ENCODE measurements at regions not wholly inside any gene's neighbourhood (a gene's known extent, or its start where the extent isn't known, plus 50 kb on each side); places are given as distances from the start of the nearest gene placed in this dataset.

DNA sequence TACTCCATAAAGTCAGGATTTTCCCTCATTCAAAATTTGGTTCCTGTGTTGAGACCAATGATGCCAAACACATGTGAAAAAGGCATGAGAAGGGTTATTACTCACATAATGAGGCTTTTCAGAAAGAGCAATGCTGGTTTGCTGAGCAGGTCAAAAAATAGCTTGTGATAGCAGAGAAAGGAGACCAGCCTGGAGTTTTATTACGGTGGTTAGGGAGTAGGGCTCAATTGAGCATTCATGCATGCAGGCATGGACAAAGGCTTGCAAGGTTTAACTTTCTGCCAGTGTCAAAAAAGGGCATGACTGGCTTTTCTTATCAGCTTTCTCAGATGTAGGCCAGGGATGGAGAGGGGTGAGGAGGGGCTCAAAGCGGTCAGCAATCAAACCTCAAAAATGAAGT lies 628.3 kb downstream of the DNAH5 start:
- H2BK120ac ChIP-seq (ENCODE audit: low read depth, low read length, poor library complexity, severe bottlenecking), result no peak overlapping the region
- no peak overlapping the region for H4K8ac ChIP-seq (replicated peaks; ENCODE audit: insufficient read length, low read depth, low read length)
- no peak overlapping the region for H3K56ac ChIP-seq (ENCODE audit: insufficient read length, low read depth, low read length)
- H3K4me1 ChIP-seq (ENCODE audit: insufficient read depth, low read length), result no peaks in the 10 kb centered on the region
- no peak overlapping the region for H3K23ac ChIP-seq (ENCODE audit: insufficient read length, low read depth, low read length)
- no peak overlapping the region for H3K27ac ChIP-seq (ENCODE audit: insufficient read length, low read depth, low read length)
- no peak overlapping the region for H3T11ph ChIP-seq (ENCODE audit: low read length)
- Mint-ChIP-seq H3K4me1 (no peaks in the 10 kb centered on the region), H3K36me3 (ENCODE audit: insufficient read depth in 1 of 3, low read depth in 3 of 3) (no peaks in the 10 kb centered on the region), H3K4me3 (no peak overlapping the region), H3K9me3 (peaks cover 3 to 9% of the 10 kb centered on the region in 2 experiments; a peak in 3 of 5 replicates), H3K27me3 (ENCODE audit: low read depth) (no peaks in the 10 kb centered on the region), H3K27ac (no peak overlapping the region)
- no peak overlapping the region for H3K4ac ChIP-seq (ENCODE audit: low read depth, low read length)
- H3K14ac ChIP-seq (ENCODE audit: insufficient read depth, low read length), result no peak overlapping the region
- no peaks in the 10 kb centered on the region for H3K9me3 ChIP-seq (ENCODE audit: control insufficient read depth, low read depth, low read length)
- no peaks in the 10 kb centered on the region for H3K27me3 ChIP-seq (ENCODE audit: insufficient read depth, low read length)
- H3K4me2 ChIP-seq (ENCODE audit: insufficient read depth, insufficient read length, low read length), result no peak overlapping the region
- no peak overlapping the region for H4K5ac ChIP-seq (ENCODE audit: insufficient read length, low read depth, low read length)
- H2BK12ac ChIP-seq (ENCODE audit: insufficient read length, low read depth, low read length), result no peak overlapping the region
- H2BK15ac ChIP-seq (ENCODE audit: low read depth, low read length), result no peak overlapping the region
- H2AFZ ChIP-seq (ENCODE audit: low read length), result no peak overlapping the region
- H3K79me1 ChIP-seq (ENCODE audit: insufficient read depth, low read depth, low read length, poor library complexity, severe bottlenecking), result no peaks in the 10 kb centered on the region
- H3K9ac ChIP-seq (ENCODE audit: extremely low read depth, insufficient read length, low read length), result no peak overlapping the region
- no CpG with 5 or more reads among the region's 2 CpGs for WGBS (ENCODE audit: extremely low coverage, insufficient read length, low lambda C conversion rate)
- TF ChIP-seq, protein P1, sequence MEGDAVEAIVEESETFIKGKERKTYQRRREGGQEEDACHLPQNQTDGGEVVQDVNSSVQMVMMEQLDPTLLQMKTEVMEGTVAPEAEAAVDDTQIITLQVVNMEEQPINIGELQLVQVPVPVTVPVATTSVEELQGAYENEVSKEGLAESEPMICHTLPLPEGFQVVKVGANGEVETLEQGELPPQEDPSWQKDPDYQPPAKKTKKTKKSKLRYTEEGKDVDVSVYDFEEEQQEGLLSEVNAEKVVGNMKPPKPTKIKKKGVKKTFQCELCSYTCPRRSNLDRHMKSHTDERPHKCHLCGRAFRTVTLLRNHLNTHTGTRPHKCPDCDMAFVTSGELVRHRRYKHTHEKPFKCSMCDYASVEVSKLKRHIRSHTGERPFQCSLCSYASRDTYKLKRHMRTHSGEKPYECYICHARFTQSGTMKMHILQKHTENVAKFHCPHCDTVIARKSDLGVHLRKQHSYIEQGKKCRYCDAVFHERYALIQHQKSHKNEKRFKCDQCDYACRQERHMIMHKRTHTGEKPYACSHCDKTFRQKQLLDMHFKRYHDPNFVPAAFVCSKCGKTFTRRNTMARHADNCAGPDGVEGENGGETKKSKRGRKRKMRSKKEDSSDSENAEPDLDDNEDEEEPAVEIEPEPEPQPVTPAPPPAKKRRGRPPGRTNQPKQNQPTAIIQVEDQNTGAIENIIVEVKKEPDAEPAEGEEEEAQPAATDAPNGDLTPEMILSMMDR (conservative IDR thresholded peaks at IDR 0.05), result no peak
- H3K79me2 ChIP-seq (ENCODE audit: insufficient read depth, low read length), result no peaks in the 10 kb centered on the region
- H4K91ac ChIP-seq (ENCODE audit: insufficient read length, low read depth, low read length), result no peak overlapping the region
- no peaks in the 10 kb centered on the region for H4K20me1 ChIP-seq (ENCODE audit: control insufficient read depth, insufficient read depth, insufficient read length)
- no peak overlapping the region for H3K18ac ChIP-seq (ENCODE audit: insufficient read length, low read depth, low read length)
- no peaks in the 10 kb centered on the region for H3K23me2 ChIP-seq (ENCODE audit: insufficient read length, low read depth, low read length, poor library complexity, severe bottlenecking)
- H2BK20ac ChIP-seq (ENCODE audit: low read depth, low read length, poor library complexity, severe bottlenecking), result no peak overlapping the region
- DNase-seq, result no peak
- no peak overlapping the region for H2BK5ac ChIP-seq (ENCODE audit: insufficient read length, low read length)
- H2AK5ac ChIP-seq (ENCODE audit: insufficient read length, low read length), result no peak overlapping the region
